ENCODE measurements at regions not wholly inside any gene's neighbourhood (a gene's known extent, or its start where the extent isn't known, plus 50 kb on each side); places are given as distances from the start of the nearest gene placed in this dataset.
"Not testable (repeated sequence)": the region's sequence is repeated elsewhere in the genome, so short reads cannot be mapped to it uniquely, and the experiment has no call there.

DNA sequence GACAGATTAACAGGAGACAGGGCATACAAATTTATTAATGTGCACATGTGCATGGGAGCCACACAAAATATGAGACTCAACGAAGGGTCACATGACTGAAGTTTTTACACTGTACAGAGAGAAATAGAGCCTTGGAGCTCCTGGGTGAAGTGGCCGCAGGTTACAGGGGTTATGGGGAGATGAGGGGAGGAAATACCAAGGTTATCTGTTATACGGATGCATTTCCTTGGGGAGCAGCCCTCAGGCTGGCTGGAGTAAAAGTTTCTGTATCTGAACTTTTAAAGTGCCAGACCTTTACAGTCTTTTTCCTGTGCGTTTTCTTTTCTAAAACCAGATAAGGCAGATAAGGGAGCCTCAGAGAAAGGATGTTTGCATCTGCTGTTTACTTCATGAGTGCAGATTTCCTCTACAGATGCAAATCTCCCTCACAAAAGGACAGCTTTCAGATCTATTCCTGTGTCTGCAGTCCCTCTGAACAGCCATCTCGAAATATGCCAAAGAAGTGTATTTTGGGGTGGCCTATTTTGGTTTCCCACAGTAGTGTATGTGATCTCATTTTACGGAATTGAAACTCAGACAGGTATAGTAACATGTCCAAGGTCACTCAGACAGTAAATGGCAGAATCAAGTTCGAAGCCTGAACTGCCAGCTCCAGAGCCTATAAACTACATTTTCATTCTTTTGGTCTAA is 139.3 kb upstream of the FBXL17 start:
- Histone ChIP-seq H3K27me3 (no peaks in the 10 kb centered on the region), H4K20me1 (no peaks in the 10 kb centered on the region), H3K27ac (no peak overlapping the region), H3K4me1 (peaks cover 9% of the 10 kb centered on the region), H3K4me3 (no peak overlapping the region), H3K36me3 (no peaks in the 10 kb centered on the region), H3K4me2 (peak overlapping the region; percentile 42), H3K9ac (no peak overlapping the region), H3K9me3 (peaks cover 5% of the 10 kb centered on the region)
- TF ChIP-seq Cebpa-rat (IDR thresholded peaks at IDR 0.05), result no peak

DNA sequence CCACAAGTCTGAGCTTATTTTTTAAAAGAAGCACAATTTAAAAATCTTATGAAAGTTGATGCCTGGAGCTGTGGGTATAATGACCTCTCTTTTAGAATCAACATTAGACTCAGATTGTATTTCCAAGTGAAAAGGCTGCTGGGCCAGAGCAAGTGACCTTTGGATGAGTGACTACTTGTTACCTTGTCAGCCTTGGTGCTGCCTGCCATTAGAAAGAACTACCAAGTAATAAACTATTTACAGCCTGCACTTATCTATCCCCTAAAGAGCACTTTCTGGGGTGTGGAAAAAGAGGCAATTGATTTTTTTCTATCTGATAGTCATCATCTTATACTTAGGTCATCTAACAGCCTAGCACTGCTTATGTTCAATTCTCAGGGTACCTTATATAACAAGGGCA is 134.9 kb upstream of the FBXL17 start:
- Histone ChIP-seq H3K9me3 (no peaks in the 10 kb centered on the region), H3K4me1 (peaks cover 9% of the 10 kb centered on the region), H3K27ac (no peak overlapping the region), H4K20me1 (no peaks in the 10 kb centered on the region), H3K27me3 (no peaks in the 10 kb centered on the region), H3K4me2 (no peak overlapping the region), H3K9ac (no peak overlapping the region), H3K36me3 (no peaks in the 10 kb centered on the region), H3K4me3 (no peak overlapping the region)
- TF ChIP-seq Cebpa-rat (IDR thresholded peaks at IDR 0.05), result no peak

DNA sequence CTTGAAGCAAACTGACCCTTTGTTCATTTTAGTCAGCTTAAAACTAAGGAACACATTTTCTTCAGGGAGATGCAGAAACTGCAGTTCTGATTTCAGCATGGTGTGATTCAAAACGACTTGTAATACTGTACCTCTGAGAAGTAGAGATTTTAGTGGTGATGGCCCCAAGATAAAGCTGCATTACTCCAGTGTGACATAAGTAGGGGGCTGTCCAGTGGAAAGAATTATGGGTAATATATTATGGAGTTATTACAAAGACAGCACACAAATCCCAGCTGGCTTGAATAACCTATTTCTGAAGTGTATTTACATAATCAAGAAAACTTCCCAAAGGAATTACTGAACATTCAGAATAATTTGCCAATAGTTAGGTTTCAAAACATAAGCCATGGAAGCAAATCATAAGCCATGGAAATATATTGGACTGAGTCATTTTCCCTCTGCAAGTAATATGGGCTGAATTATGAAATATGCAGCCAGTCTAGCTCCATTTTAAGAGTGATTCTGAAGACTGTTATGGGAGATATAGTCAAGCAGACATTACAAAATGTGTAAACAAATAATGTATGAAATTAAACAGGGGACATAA is 133.7 kb upstream of the FBXL17 start:
- Histone ChIP-seq H3K27ac (no peak overlapping the region), H3K4me3 (no peak overlapping the region)

DNA sequence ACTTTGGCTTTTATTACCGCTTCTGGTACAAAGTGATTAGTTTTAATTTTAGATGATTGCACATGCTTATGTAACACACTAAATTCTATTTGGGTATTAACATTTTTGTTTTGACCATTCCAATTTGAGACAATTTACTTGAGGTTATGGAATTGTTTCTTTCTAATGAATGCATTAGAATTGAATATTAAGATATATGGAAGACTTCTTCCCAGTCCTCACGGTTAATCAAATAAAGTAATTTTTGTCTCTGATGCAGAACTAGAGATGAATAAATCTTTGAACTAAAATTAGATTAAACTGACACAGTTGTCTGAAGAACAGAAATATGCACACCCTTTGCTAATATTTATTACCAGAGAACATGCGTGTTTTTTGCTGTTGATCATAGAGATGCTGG is 127.1 kb upstream of the FBXL17 start:
- Histone ChIP-seq H3K9me3 (no peaks in the 10 kb centered on the region), H3K27ac (no peak overlapping the region), H3K4me1 (no peaks in the 10 kb centered on the region), H3K27me3 (no peaks in the 10 kb centered on the region), H4K20me1 (no peaks in the 10 kb centered on the region), H3K9ac (no peak overlapping the region), H3K4me3 (no peak overlapping the region), H3K36me3 (no peaks in the 10 kb centered on the region), H3K4me2 (no peak overlapping the region)
- no peak for TF ChIP-seq Cebpa-rat (IDR thresholded peaks at IDR 0.05)

More for the DNA sequence above, 133.7 kb upstream of the FBXL17 start:
- no peak overlapping the region for H3K9ac ChIP-seq
- H3K4me1 ChIP-seq, result no peaks in the 10 kb centered on the region
- H4K20me1 ChIP-seq, result no peaks in the 10 kb centered on the region
- H3K36me3 ChIP-seq, result no peaks in the 10 kb centered on the region
- H3K27me3 ChIP-seq, result no peaks in the 10 kb centered on the region
- no peak overlapping the region for H3K4me2 ChIP-seq
- H3K9me3 ChIP-seq, result no peaks in the 10 kb centered on the region
- no peak for TF ChIP-seq Cebpa-rat (IDR thresholded peaks at IDR 0.05)

DNA sequence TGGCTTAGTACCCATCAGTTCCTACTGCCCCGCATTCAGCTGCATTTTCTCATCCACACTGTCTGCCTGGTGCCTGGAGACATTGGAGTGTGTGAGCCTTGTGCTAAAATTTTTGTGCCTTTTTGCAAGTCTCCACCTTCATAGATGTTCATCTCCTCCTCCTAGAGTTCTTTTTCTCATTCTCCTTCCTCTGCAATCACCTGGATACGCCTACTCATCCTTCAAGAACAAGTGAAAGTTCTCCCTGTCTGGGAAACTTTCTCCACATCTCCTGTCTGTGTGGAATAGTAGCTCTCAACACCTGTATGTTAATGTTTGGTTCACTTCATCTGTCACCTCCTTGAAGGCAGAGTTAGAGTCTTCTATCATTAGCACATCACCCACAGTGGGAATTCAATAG is 125.7 kb upstream of the FBXL17 start:
- Histone ChIP-seq H3K9ac (no peak overlapping the region), H4K20me1 (no peaks in the 10 kb centered on the region), H3K27me3 (no peaks in the 10 kb centered on the region), H3K4me2 (no peak overlapping the region), H3K27ac (no peak overlapping the region), H3K9me3 (no peaks in the 10 kb centered on the region), H3K4me1 (no peaks in the 10 kb centered on the region), H3K4me3 (no peak overlapping the region), H3K36me3 (no peaks in the 10 kb centered on the region)
- no peak for TF ChIP-seq Cebpa-rat (IDR thresholded peaks at IDR 0.05)

DNA sequence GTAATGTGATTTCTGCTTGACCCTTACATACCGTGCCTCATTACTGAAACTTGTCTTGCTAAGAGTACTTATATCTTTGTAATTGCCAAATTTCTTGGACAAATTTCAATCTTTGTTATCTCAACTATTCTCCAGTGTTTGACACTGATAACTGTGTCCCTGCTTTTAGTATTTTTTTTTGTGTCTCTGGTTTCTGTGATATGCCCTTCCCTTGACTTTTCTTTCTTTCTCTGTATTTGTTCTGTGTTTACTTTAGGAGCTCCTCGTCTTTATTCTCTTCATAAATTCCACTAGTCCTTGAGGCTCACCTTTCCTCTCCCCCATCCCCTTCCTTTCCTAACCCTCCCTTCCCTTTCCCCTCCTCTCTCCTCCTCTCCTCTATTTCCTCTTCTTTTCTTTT is 123.7 kb upstream of the FBXL17 start:
- Histone ChIP-seq H3K4me1 (no peaks in the 10 kb centered on the region), H3K9me3 (peaks cover 8% of the 10 kb centered on the region), H3K9ac (no peak overlapping the region), H3K4me2 (no peak overlapping the region), H4K20me1 (no peaks in the 10 kb centered on the region), H3K27me3 (no peaks in the 10 kb centered on the region), H3K27ac (no peak overlapping the region), H3K4me3 (no peak overlapping the region), H3K36me3 (no peaks in the 10 kb centered on the region)
- TF ChIP-seq Cebpa-rat (IDR thresholded peaks at IDR 0.05), result no peak

DNA sequence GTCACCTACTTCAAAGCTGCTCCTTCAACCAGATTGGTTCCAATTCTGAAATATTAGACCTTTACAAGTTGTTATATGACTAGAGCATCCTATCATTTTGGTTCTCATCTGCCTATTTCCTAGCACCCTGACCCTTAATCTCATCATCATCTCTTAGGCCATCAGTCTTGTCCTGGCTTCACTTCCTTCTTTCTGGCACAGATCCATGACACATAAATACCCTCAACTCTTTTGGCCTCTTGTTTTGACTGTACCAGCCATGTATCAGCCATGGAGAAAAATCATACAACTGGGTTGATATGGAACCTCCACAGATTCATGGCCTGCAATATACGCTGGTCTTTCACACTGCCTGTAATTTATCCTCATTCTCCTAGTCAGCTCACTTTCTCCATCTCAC is 123.1 kb upstream of the FBXL17 start:
- Histone ChIP-seq H3K27ac (no peak overlapping the region), H4K20me1 (no peaks in the 10 kb centered on the region), H3K9ac (no peak overlapping the region), H3K4me3 (no peak overlapping the region), H3K9me3 (peaks cover 15% of the 10 kb centered on the region), H3K4me1 (no peaks in the 10 kb centered on the region), H3K36me3 (no peaks in the 10 kb centered on the region), H3K4me2 (no peak overlapping the region), H3K27me3 (no peaks in the 10 kb centered on the region)
- no peak for TF ChIP-seq Cebpa-rat (IDR thresholded peaks at IDR 0.05)

DNA sequence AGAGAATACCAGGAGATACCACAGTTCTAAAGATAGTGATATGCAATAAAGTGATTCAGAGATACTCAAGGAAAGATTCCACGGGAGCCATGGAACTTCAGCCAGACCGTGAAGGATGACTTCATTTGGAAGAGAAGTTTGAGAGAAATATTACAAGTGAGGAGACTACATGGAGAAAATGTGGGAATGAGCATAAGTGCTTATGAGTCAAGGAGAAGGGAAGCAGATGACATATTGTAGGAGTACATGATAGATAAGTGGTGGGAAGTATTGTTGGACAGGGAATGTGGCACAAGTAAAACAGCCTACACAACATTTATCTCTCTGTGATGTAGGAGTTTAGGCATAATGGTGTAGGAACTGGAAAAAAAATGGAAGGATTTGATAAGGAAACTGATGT is 122.1 kb upstream of the FBXL17 start:
- H3K9me3 ChIP-seq, result peaks cover 15% of the 10 kb centered on the region
- no peaks in the 10 kb centered on the region for H3K4me1 ChIP-seq
- no peaks in the 10 kb centered on the region for H4K20me1 ChIP-seq
- H3K36me3 ChIP-seq, result no peaks in the 10 kb centered on the region
- H3K4me3 ChIP-seq, result no peak overlapping the region
- H3K4me2 ChIP-seq, result no peak overlapping the region
- H3K27ac ChIP-seq, result no peak overlapping the region
- no peak for TF ChIP-seq Cebpa-rat (IDR thresholded peaks at IDR 0.05)
- H3K27me3 ChIP-seq, result no peaks in the 10 kb centered on the region
- no peak overlapping the region for H3K9ac ChIP-seq

DNA sequence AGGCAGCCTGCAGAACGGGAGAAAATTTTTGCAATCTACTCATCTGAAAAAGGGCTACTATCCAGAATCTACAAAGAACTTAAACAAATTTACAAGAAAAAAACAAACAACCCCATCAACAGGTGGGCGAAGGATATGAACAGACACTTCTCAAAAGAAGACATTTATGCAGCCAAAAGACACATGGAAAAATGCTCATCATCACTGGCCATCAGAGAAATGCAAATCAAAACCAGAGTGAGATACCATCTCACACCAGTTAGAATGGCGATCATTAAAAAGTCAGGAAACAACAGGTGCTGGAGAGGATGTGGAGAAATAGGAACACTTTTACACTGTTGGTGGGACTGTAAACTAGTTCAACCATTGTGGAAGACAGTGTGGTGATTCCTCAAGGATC is 113.7 kb upstream of the FBXL17 start:
- not testable (repeated sequence) for H4K20me1 ChIP-seq, H3K9ac ChIP-seq, H3K4me3 ChIP-seq, H3K27me3 ChIP-seq, H3K27ac ChIP-seq, H3K9me3 ChIP-seq, H3K4me1 ChIP-seq, H3K36me3 ChIP-seq, H3K4me2 ChIP-seq

DNA sequence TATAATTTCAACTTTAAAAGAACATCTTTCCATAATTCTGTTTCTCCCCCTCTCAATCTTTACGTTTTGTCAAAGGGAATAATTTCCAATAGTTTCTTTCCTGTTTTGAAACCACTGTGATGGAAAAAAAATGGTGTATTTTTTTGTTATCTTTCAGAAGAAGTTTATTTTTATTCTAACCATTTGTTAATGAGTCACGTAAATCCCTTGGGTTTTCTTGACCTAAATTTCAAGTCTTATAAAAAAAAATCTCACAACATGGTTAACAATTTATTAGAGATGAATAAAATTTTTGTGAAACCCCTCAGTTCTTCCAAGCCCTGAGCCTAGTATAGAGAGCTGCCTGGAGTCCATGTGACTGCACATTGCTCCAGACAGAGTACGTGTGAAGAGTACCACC is 106.1 kb upstream of the FBXL17 start:
- peak overlapping the region; percentile 43 for H3K4me2 ChIP-seq
- peaks cover 19% of the 10 kb centered on the region for H3K4me1 ChIP-seq
- no peaks in the 10 kb centered on the region for H4K20me1 ChIP-seq
- no peak overlapping the region for H3K4me3 ChIP-seq
- no peaks in the 10 kb centered on the region for H3K27me3 ChIP-seq
- H3K9me3 ChIP-seq, result peaks cover 3% of the 10 kb centered on the region; the same call in 1 of the 2 replicates
- no peak overlapping the region for H3K27ac ChIP-seq
- H3K36me3 ChIP-seq, result no peaks in the 10 kb centered on the region
- TF ChIP-seq Cebpa-rat (IDR thresholded peaks at IDR 0.05), result no peak
- no peak overlapping the region for H3K9ac ChIP-seq
